K562 (cell line): ENCODE measurements at regions not wholly inside any gene's neighbourhood (a gene's known extent, or its start where the extent isn't known, plus 50 kb on each side); places are given as distances from the start of the nearest gene placed in this dataset.

Experiments
- ATAC-seq: fragments of 200-7000 bp; cut with Tn5 transposase; 3 replicates; pipeline ENCODE4 v1.9.1; 2020; ENCODE audit warnings: moderate library complexity
- BruUV-seq: library from RNA; stranded (reverse); fragments of 400-500 nt; replicated peaks from 2 replicates; lab custom pipeline; 2021; lab: Mats Ljungman, UMichigan
- CTCF ChIA-PET: fragments of 300-600 bp; formaldehyde crosslinking; extraction: SDS; loops from one replicate; lab custom pipeline; 2021; ENCODE audit warnings: low intra/inter-chr PET ratio; lab: Yijun Ruan, JAX
- POLR2A ChIA-PET: fragments of 300-600, 350-650 bp; sonication (Branson Sonifier 250); formaldehyde crosslinking; extraction: SDS; loops from one replicate; lab custom pipeline; 2021; ENCODE audit warnings: antibody characterized with exemption, inconsistent platforms; lab: Yijun Ruan, JAX
- DNase-seq, 4 experiments: peaks; one replicate each; pipeline versions ENCODE4 v3.0.0 to v3.0.0-alpha.2; 2011 to 2018; ENCODE audit warnings: low spot score in 3 of 4, mixed read lengths in 3 of 4; ENCODE audit errors: extremely low read depth in 1 of 4
- FAIRE-seq: peaks from 2 replicates; lab custom pipeline; 2011; peaks lifted over from hg19 to GRCh38; lab: Jason Lieb, UNC
- H2AFZ ChIP-seq: 2 replicates; pipeline ENCODE4 v1.6.0; 2011; ENCODE audit warnings: low read depth, low read length, control low read depth, inconsistent platforms
- H3K27ac ChIP-seq: fragments of 200-600 bp; 3 replicates; pipeline ENCODE4 v1.8.0; 2011; ENCODE audit warnings: low read depth, mild to moderate bottlenecking, control low read depth, inconsistent platforms, low read length, moderate library complexity, mixed read lengths; ENCODE audit errors: extremely low read depth
- H3K27me3 ChIP-seq, 2 experiments: fragments of 300-600 bp in 1 of 2; 2 replicates in 1 of 2; 3 replicates in 1 of 2; pipeline versions ENCODE4 v1.6.0 to v1.8.0; 2011; ENCODE audit warnings: inconsistent platforms in 2 of 2, low read length in 2 of 2, mild to moderate bottlenecking in 1 of 2, mixed read lengths in 1 of 2, moderate library complexity in 1 of 2; ENCODE audit not compliant: control insufficient read depth in 2 of 2, insufficient read depth in 2 of 2
- H3K36me3 ChIP-seq: fragments of 300-600 bp; 3 replicates; pipeline ENCODE4 v1.8.0; 2011; ENCODE audit warnings: mild to moderate bottlenecking, low read length, inconsistent platforms; ENCODE audit not compliant: control insufficient read depth, insufficient read depth
- H3K4me1 ChIP-seq, 2 experiments: fragments of 200-600 bp in 1 of 2; replicated peaks in 1 of 2; 2 replicates in 1 of 2; 3 replicates in 1 of 2; pipeline versions ENCODE4 v1.5.1 to v1.8.0; 2011; ENCODE audit warnings: inconsistent platforms in 2 of 2, low read length in 2 of 2, mild to moderate bottlenecking in 1 of 2, mixed read lengths in 1 of 2, moderate library complexity in 1 of 2; ENCODE audit not compliant: control insufficient read depth in 2 of 2, insufficient read depth in 2 of 2
- H3K4me2 ChIP-seq: 2 replicates; pipeline ENCODE4 v1.6.1; 2011; ENCODE audit warnings: low read length, control low read depth, inconsistent platforms, mixed read lengths; ENCODE audit not compliant: insufficient read depth
- H3K4me3 ChIP-seq: fragments of 200-600 bp; sonication (generic), shearing (Covaris generic); 2 replicates; pipeline ENCODE4 v1.5.1; 2016; ENCODE audit warnings: control low read depth, inconsistent platforms
- H3K79me2 ChIP-seq: fragments of 200-600 bp; 3 replicates; pipeline ENCODE4 v1.8.0; 2011; ENCODE audit warnings: low read length, inconsistent platforms; ENCODE audit not compliant: control insufficient read depth, insufficient read depth
- H3K9ac ChIP-seq, 2 experiments: 2 replicates each; pipeline versions ENCODE4 v1.6.0 to v1.6.1; 2011; ENCODE audit warnings: low read depth in 2 of 2, low read length in 2 of 2, control low read depth in 1 of 2, inconsistent platforms in 1 of 2, mild to moderate bottlenecking in 1 of 2, mixed read lengths in 1 of 2; ENCODE audit not compliant: insufficient read depth in 1 of 2
- H3K9me1 ChIP-seq: one replicate; pipeline ENCODE4 v1.6.0; 2011; ENCODE audit warnings: inconsistent platforms, mild to moderate bottlenecking, low read length, moderate library complexity; ENCODE audit not compliant: control insufficient read depth, insufficient read depth
- H3K9me3 ChIP-seq: replicated peaks from 2 replicates; pipeline ENCODE4 v1.5.1; 2011; ENCODE audit warnings: low read depth, low read length, inconsistent platforms; ENCODE audit not compliant: control insufficient read depth, insufficient read depth
- H4K20me1 ChIP-seq: replicated peaks from 2 replicates; pipeline ENCODE4 v1.6.1; 2011; ENCODE audit warnings: low read length, inconsistent platforms, mixed read lengths; ENCODE audit not compliant: control insufficient read depth, insufficient read depth
- EP300 ChIP-seq: IDR thresholded peaks from 2 replicates; pipeline ENCODE4 v1.6.1; 2012; ENCODE audit warnings: low read length, improper control_type of control experiment
- FOXA1 ChIP-seq: fragments of 450-650 bp; IDR thresholded peaks from 2 replicates; pipeline ENCODE4 v1.6.1; 2016; ENCODE audit warnings: mild to moderate bottlenecking, borderline replicate concordance
- HDAC2 ChIP-seq: fragments of 450-650 bp; IDR thresholded peaks from 2 replicates; pipeline ENCODE4 v1.6.1; 2016; ENCODE audit warnings: mild to moderate bottlenecking
- IRF2 ChIP-seq: sonication (generic); formaldehyde crosslinking; IDR thresholded peaks from 2 replicates; pipeline ENCODE4 v1.8.1; 2022; ENCODE audit warnings: mild to moderate bottlenecking, missing genetic modification reagents
- MAFK ChIP-seq: IDR thresholded peaks from 2 replicates; pipeline ENCODE4 v1.6.1; 2011; ENCODE audit warnings: low read length, improper control_type of control experiment
- RBBP5 ChIP-seq: fragments of 200-600 bp; sonication (generic); IDR thresholded peaks from 2 replicates; pipeline ENCODE4 v1.6.1; 2012; ENCODE audit warnings: borderline replicate concordance, mild to moderate bottlenecking, low read length, control low read depth, inconsistent platforms; ENCODE audit not compliant: insufficient read depth, poor library complexity, severe bottlenecking
- RUNX1 ChIP-seq: sonication (generic); IDR thresholded peaks from 2 replicates; pipeline ENCODE4 v1.6.1; 2016; ENCODE audit warnings: antibody characterized with exemption, low read depth
- SIN3B ChIP-seq: fragments of 450-650 bp; IDR thresholded peaks from 2 replicates; pipeline ENCODE4 v1.6.1; 2017; ENCODE audit warnings: low read depth, mild to moderate bottlenecking, moderate library complexity
- SP2 ChIP-seq: IDR thresholded peaks from 2 replicates; pipeline ENCODE4 v1.6.1; 2011; ENCODE audit warnings: mild to moderate bottlenecking, low read depth, low read length, moderate library complexity; ENCODE audit not compliant: poor library complexity, severe bottlenecking; ENCODE audit errors: extremely low read depth
- SREBF1 ChIP-seq: fragments of 150-350 bp; IDR thresholded peaks from 2 replicates; pipeline ENCODE4 v1.6.1; 2014; ENCODE audit warnings: antibody characterized with exemption, low read depth, low read length, borderline replicate concordance
- ZFP1 ChIP-seq: fragments of 450-650 bp; formaldehyde crosslinking; IDR thresholded peaks from 2 replicates; pipeline ENCODE4 v1.4.0; 2020; ENCODE audit warnings: mild to moderate bottlenecking, mixed read lengths
- ZKSCAN1 ChIP-seq: fragments of 150-350 bp; IDR thresholded peaks from 2 replicates; pipeline ENCODE4 v1.6.1; 2016; ENCODE audit warnings: low read depth, low read length
- ZNF766 ChIP-seq: fragments of 200-800 bp; sonication (Bioruptor generic); conservative IDR thresholded peaks from 2 replicates; pipeline ENCODE4 v1.6.1; 2016; ENCODE audit warnings: missing genetic modification characterization, missing compliant biosample characterization
- ZNF780A ChIP-seq: fragments of 250-450 bp; sonication (Bioruptor Pico); IDR thresholded peaks from 2 replicates; pipeline ENCODE4 v1.5.0; 2021; ENCODE audit warnings: mild to moderate bottlenecking
- WGBS: fragments of 100-300 bp; shearing (Covaris generic); methylation state at CpG from one replicate; pipeline ENCODE4 v1.1.6; 2016; ENCODE audit warnings: low coverage, mixed read lengths; ENCODE audit not compliant: insufficient coverage; ENCODE audit errors: missing lambda C conversion rate; 5-methylcytosine and 5-hydroxymethylcytosine counted together
- in situ Hi-C: fragments of 300-500 bp; cut with MboI; formaldehyde crosslinking; loops from 4 replicates; pipeline ENCODE4 v1.15.0; 2018; ENCODE audit warnings: inconsistent platforms, mixed read lengths
- intact Hi-C: fragments of 100-400 bp; cut with micrococcal nuclease; formaldehyde crosslinking; loops from 2 replicates; pipeline ENCODE4 v1.14.2; 2022
- TF ChIP-seq, protein P1 (sequence below), 2 experiments: fragments of 250-450 bp in 1 of 2; fragments of 450-650 bp in 1 of 2; sonication (Bioruptor Pico) in 1 of 2; IDR thresholded peaks; 2 replicates each; pipeline versions ENCODE4 v1.6.1 to v1.8.0; 2016 to 2021; ENCODE audit warnings: mild to moderate bottlenecking in 2 of 2, moderate library complexity in 2 of 2, missing compliant biosample characterization in 1 of 2, missing genetic modification characterization in 1 of 2
- TF ChIP-seq, protein P2 (sequence below): sonication (generic); formaldehyde crosslinking; IDR thresholded peaks from 2 replicates; pipeline ENCODE4 v1.8.0; 2023; ENCODE audit warnings: mild to moderate bottlenecking, missing genetic modification reagents
- TF ChIP-seq, protein P3 (sequence below): sonication (generic); formaldehyde crosslinking; IDR thresholded peaks from 2 replicates; pipeline ENCODE4 v1.8.1; 2023; ENCODE audit warnings: mild to moderate bottlenecking, missing genetic modification reagents
- TF ChIP-seq, protein P4 (sequence below): fragments of 250-450 bp; sonication (Bioruptor Pico); IDR thresholded peaks from 2 replicates; pipeline ENCODE4 v1.9.0; 2021; ENCODE audit warnings: mild to moderate bottlenecking

DNA sequence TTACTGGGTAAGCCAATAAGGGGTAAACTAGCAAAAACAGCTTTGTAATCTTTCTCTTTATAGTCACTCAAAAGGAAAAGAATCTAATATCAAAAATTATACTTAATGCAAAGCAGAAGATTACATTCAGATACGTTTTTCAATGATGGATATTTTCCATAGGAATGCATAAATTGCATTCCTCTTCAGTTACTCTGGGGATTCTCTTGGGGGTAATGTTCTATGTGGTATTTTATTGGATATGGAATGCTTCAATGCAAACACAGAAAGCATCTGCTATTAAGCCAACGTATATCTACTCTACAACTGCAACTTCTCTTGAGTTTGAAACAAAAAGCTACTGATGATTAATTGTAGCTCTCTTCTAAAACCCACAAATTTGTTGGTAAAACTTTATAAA is 106.0 kb downstream of the SLC41A2 start:
- H3K27ac ChIP-seq, result no peak overlapping the region
- no peaks in the 10 kb centered on the region for H3K9me3 ChIP-seq
- no peak for TF ChIP-seq ZKSCAN1
- TF ChIP-seq ZNF766 (CRISPR knock-in tag), result no peak
- TF ChIP-seq, protein P1, sequence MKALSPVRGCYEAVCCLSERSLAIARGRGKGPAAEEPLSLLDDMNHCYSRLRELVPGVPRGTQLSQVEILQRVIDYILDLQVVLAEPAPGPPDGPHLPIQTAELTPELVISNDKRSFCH (CRISPR knock-in tag; IDR thresholded peaks at IDR 0.05), result no peak
- TF ChIP-seq, protein P1 (tag; IDR thresholded peaks at IDR 0.05), result no peak
- no peak for TF ChIP-seq SP2
- TF ChIP-seq, protein P2, sequence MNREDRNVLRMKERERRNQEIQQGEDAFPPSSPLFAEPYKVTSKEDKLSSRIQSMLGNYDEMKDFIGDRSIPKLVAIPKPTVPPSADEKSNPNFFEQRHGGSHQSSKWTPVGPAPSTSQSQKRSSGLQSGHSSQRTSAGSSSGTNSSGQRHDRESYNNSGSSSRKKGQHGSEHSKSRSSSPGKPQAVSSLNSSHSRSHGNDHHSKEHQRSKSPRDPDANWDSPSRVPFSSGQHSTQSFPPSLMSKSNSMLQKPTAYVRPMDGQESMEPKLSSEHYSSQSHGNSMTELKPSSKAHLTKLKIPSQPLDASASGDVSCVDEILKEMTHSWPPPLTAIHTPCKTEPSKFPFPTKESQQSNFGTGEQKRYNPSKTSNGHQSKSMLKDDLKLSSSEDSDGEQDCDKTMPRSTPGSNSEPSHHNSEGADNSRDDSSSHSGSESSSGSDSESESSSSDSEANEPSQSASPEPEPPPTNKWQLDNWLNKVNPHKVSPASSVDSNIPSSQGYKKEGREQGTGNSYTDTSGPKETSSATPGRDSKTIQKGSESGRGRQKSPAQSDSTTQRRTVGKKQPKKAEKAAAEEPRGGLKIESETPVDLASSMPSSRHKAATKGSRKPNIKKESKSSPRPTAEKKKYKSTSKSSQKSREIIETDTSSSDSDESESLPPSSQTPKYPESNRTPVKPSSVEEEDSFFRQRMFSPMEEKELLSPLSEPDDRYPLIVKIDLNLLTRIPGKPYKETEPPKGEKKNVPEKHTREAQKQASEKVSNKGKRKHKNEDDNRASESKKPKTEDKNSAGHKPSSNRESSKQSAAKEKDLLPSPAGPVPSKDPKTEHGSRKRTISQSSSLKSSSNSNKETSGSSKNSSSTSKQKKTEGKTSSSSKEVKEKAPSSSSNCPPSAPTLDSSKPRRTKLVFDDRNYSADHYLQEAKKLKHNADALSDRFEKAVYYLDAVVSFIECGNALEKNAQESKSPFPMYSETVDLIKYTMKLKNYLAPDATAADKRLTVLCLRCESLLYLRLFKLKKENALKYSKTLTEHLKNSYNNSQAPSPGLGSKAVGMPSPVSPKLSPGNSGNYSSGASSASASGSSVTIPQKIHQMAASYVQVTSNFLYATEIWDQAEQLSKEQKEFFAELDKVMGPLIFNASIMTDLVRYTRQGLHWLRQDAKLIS, result no peak
- no peak for TF ChIP-seq IRF2 (CRISPR knock-in tag)
- no peak for TF ChIP-seq HDAC2
- no peak for TF ChIP-seq MAFK
- TF ChIP-seq RUNX1, result no peak
- TF ChIP-seq SIN3B, result no peak
- no peak for TF ChIP-seq SREBF1
- no peak for TF ChIP-seq ZFP1 (CRISPR knock-in tag)
- TF ChIP-seq FOXA1, result no peak
- no peak for TF ChIP-seq EP300
- TF ChIP-seq, protein P3, sequence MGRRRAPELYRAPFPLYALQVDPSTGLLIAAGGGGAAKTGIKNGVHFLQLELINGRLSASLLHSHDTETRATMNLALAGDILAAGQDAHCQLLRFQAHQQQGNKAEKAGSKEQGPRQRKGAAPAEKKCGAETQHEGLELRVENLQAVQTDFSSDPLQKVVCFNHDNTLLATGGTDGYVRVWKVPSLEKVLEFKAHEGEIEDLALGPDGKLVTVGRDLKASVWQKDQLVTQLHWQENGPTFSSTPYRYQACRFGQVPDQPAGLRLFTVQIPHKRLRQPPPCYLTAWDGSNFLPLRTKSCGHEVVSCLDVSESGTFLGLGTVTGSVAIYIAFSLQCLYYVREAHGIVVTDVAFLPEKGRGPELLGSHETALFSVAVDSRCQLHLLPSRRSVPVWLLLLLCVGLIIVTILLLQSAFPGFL, result no peak
- no peak for TF ChIP-seq ZNF780A (CRISPR knock-in tag)
- TF ChIP-seq RBBP5, result no peak
- TF ChIP-seq, protein P4, sequence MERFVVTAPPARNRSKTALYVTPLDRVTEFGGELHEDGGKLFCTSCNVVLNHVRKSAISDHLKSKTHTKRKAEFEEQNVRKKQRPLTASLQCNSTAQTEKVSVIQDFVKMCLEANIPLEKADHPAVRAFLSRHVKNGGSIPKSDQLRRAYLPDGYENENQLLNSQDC (CRISPR knock-in tag), result no peak
- H3K4me3 ChIP-seq, result no peak overlapping the region
- DNase-seq (no peak), FAIRE-seq (no peak), ATAC-seq (no peak)
- POLR2A ChIA-PET, result no interaction called here
- no peak overlapping the region for H2AFZ ChIP-seq
- no peaks in the 10 kb centered on the region for H3K36me3 ChIP-seq
- H3K79me2 ChIP-seq, result no peaks in the 10 kb centered on the region
- peaks cover 2 to 4% of the 10 kb centered on the region in 2 experiments; a peak in 3 of 5 replicates for H3K4me1 ChIP-seq
- WGBS, result 2% methylated on average over 2 of the region's 2 CpGs
- no peaks in the 10 kb centered on the region for H4K20me1 ChIP-seq
- CTCF ChIA-PET, result no interaction called here
- in situ Hi-C loops (no loop called here), intact Hi-C loops (no loop called here)
- no peak overlapping the region for H3K9ac ChIP-seq
- H3K4me2 ChIP-seq, result no peak overlapping the region
- BruUV-seq, result no TSS peak
- no peaks in the 10 kb centered on the region for H3K9me1 ChIP-seq
- peaks cover 7% of the 10 kb centered on the region in 2 experiments; a peak in 3 of 5 replicates for H3K27me3 ChIP-seq
